OCI-LY7 (cell line): ENCODE measurements at regions not wholly inside any gene's neighbourhood (a gene's known extent, or its start where the extent isn't known, plus 50 kb on each side); places are given as distances from the start of the nearest gene placed in this dataset.

ENCODE experiments used
- BruUV-seq: library from RNA; stranded (reverse); fragments of 400-500 nt; replicated peaks from 2 replicates; lab custom pipeline; 2021; lab: Mats Ljungman, UMichigan
- CTCF ChIA-PET: fragments of 300-600 bp; sonication (Branson Sonifier 250); formaldehyde crosslinking; loops from one replicate; lab custom pipeline; 2022; ENCODE audit warnings: antibody characterized with exemption; ENCODE audit not compliant: unreplicated experiment; lab: Charles Lee
- POLR2A ChIA-PET: fragments of 300-600 bp; sonication (Branson Sonifier 250); formaldehyde crosslinking; loops from one replicate; lab custom pipeline; 2022; ENCODE audit warnings: antibody characterized with exemption; lab: Charles Lee
- DNase-seq: peaks from one replicate; pipeline ENCODE4 v3.0.0-alpha.2; 2015; ENCODE audit warnings: low spot score
- H2AFZ ChIP-seq: fragments of 200-600 bp; sonication (generic), shearing (Covaris generic); 2 replicates; pipeline ENCODE4 v1.6.1; 2014; ENCODE audit warnings: mild to moderate bottlenecking, antibody characterized with exemption, low read length, moderate library complexity
- H3K27ac ChIP-seq: fragments of 200-600 bp; sonication (generic); 2 replicates; pipeline ENCODE4 v1.5.1; 2014; ENCODE audit warnings: mixed run types, low read depth, mild to moderate bottlenecking, moderate library complexity, low read length, inconsistent platforms; ENCODE audit not compliant: poor library complexity, severe bottlenecking
- H3K36me3 ChIP-seq: fragments of 200-600 bp; sonication (generic); 2 replicates; pipeline ENCODE4 v1.6.1; 2014; ENCODE audit warnings: mild to moderate bottlenecking, antibody characterized with exemption, low read length, moderate library complexity, mixed read lengths; ENCODE audit not compliant: insufficient read depth
- H3K4me1 ChIP-seq: fragments of 200-600 bp; sonication (generic); 2 replicates; pipeline ENCODE4 v1.5.1; 2014; ENCODE audit warnings: mild to moderate bottlenecking, low read length; ENCODE audit not compliant: insufficient read depth, poor library complexity, severe bottlenecking
- H3K4me2 ChIP-seq: fragments of 200-600 bp; sonication (generic); 2 replicates; pipeline ENCODE4 v1.6.1; 2014; ENCODE audit warnings: mild to moderate bottlenecking, low read length
- H3K4me3 ChIP-seq: fragments of 200-600 bp; sonication (generic); 2 replicates; pipeline ENCODE4 v1.5.1; 2014; ENCODE audit warnings: mild to moderate bottlenecking, low read depth, low read length; ENCODE audit not compliant: poor library complexity, severe bottlenecking
- H3K79me2 ChIP-seq: fragments of 200-600 bp; sonication (generic); 2 replicates; pipeline ENCODE4 v1.6.1; 2016; ENCODE audit warnings: low read depth, mild to moderate bottlenecking, low read length, moderate library complexity, mixed read lengths; ENCODE audit not compliant: insufficient read depth
- H3K9me2 ChIP-seq: fragments of 200-600 bp; sonication (generic); 2 replicates; pipeline ENCODE4 v1.6.1; 2016; ENCODE audit warnings: mild to moderate bottlenecking, low read length, mixed read lengths; ENCODE audit not compliant: insufficient read depth
- H3K9me3 ChIP-seq: fragments of 200-600 bp; sonication (generic); 2 replicates; pipeline ENCODE4 v1.6.1; 2014; ENCODE audit warnings: mild to moderate bottlenecking, mixed run types, low read length, mixed read lengths
- H4K20me1 ChIP-seq: fragments of 200-600 bp; sonication (generic); 2 replicates; pipeline ENCODE4 v1.6.1; 2014; ENCODE audit warnings: mild to moderate bottlenecking, antibody characterized with exemption, low read length, moderate library complexity, mixed read lengths; ENCODE audit not compliant: insufficient read depth
- EZH2phosphoT487 ChIP-seq: fragments of 200-600 bp; sonication (generic); IDR thresholded peaks from 2 replicates; pipeline ENCODE4 v1.6.1; 2018; ENCODE audit warnings: low read depth, borderline replicate concordance, mild to moderate bottlenecking, mixed run types, antibody characterized with exemption, low read length, moderate library complexity, mixed read lengths
- intact Hi-C: fragments of 100-400 bp; cut with micrococcal nuclease; formaldehyde crosslinking; loops from one replicate; pipeline ENCODE4 v1.10.0; 2022; ENCODE audit not compliant: unreplicated experiment
- TF ChIP-seq, protein P1 (sequence below): fragments of 200-600 bp; sonication (generic); conservative IDR thresholded peaks from 2 replicates; pipeline ENCODE4 v1.5.1; 2014; ENCODE audit warnings: mild to moderate bottlenecking, antibody characterized with exemption, low read length, moderate library complexity, mixed read lengths

DNA sequence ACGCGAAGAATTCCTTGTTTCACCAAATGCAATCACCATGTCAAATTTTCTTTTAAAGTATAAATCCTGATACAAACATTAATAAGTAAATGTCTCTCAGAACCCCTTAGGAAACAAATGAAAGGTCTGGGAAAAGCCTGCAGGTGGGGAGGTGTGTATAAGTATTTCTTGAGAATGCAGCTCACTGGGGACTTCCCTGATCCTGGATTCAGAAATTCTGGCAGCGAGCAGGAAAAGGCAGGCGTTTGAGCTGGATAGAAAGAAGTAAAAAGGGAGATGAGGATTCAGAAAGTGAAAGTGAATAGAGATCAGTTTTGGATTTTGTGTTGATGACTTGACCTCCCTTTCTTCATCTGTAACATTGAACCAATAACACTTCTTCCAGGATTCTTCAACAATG lies 68.3 kb upstream of the CTSC start:
- ChIA-PET POLR2A (interaction anchor here (0.6 kb wide), 1 partner anchor 1174 kb away, joined by 3 read pairs; no protein-coding TSS in a partner anchor), CTCF (no interaction called here)
- Histone ChIP-seq H4K20me1 (no peaks in the 10 kb centered on the region), H3K27ac (no peak overlapping the region), H3K4me2 (no peak overlapping the region), H3K4me3 (no peak overlapping the region), H3K79me2 (no peaks in the 10 kb centered on the region), H3K36me3 (no peaks in the 10 kb centered on the region), H3K4me1 (no peaks in the 10 kb centered on the region), H3K9me2 (no peaks in the 10 kb centered on the region), H3K9me3 (no peaks in the 10 kb centered on the region), H2AFZ (no peak overlapping the region)
- BruUV-seq: no TSS peak
- no peak for DNase-seq
- TF ChIP-seq, protein P1, sequence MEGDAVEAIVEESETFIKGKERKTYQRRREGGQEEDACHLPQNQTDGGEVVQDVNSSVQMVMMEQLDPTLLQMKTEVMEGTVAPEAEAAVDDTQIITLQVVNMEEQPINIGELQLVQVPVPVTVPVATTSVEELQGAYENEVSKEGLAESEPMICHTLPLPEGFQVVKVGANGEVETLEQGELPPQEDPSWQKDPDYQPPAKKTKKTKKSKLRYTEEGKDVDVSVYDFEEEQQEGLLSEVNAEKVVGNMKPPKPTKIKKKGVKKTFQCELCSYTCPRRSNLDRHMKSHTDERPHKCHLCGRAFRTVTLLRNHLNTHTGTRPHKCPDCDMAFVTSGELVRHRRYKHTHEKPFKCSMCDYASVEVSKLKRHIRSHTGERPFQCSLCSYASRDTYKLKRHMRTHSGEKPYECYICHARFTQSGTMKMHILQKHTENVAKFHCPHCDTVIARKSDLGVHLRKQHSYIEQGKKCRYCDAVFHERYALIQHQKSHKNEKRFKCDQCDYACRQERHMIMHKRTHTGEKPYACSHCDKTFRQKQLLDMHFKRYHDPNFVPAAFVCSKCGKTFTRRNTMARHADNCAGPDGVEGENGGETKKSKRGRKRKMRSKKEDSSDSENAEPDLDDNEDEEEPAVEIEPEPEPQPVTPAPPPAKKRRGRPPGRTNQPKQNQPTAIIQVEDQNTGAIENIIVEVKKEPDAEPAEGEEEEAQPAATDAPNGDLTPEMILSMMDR: no peak
- no peak for TF ChIP-seq EZH2phosphoT487
- intact Hi-C loops: no loop called here

DNA sequence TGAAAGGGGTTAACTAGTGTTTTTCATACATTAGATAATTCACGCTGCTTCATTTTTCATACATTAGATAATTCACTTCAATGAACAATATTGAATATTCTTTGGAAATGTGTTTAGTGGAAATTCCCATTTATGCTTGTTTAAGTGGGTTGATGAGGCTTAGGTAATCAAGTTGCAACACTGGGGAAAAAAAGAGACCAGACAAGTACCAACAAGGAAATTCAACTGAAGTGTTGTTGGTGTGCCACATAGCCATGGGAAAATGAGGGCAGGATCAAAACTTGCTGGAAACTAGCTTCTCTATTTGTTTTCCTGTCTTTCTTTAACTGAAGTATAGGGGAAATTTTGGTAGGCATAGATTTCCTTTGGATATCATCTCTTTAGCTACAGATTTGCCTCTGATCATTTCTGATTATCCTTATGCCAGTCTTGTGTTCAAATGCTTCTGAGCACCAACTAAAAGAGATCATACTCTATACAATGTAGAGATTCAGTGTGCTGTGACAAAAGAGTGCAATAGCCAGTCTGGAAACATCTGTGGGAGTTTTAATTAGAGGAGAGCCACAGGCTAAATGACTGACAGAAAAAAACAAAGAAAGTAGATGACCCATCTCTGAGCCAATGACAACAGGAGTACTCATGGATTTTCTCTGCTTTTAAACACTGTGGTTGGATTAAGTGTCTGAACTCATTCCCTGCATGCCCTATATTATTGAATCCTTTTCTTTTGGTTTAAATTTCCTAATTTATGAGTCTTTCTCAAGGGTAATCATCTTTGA lies 67.6 kb upstream of the CTSC start:
- no peak for DNase-seq
- H3K4me1 ChIP-seq: no peaks in the 10 kb centered on the region
- H3K27ac ChIP-seq: no peak overlapping the region
- H3K9me2 ChIP-seq: no peaks in the 10 kb centered on the region
- no TSS peak for BruUV-seq
- H3K79me2 ChIP-seq: no peaks in the 10 kb centered on the region
- H3K4me2 ChIP-seq: no peak overlapping the region
- no peaks in the 10 kb centered on the region for H4K20me1 ChIP-seq
- H2AFZ ChIP-seq: no peak overlapping the region
- ChIA-PET CTCF (no interaction called here), POLR2A (interaction anchor here (0.7 kb wide), 1 partner anchor 833 kb away, joined by 3 read pairs; no protein-coding TSS in a partner anchor)
- no peak overlapping the region for H3K4me3 ChIP-seq
- intact Hi-C loops: no loop called here
- TF ChIP-seq, protein P1: no peak
- no peak for TF ChIP-seq EZH2phosphoT487
- no peaks in the 10 kb centered on the region for H3K9me3 ChIP-seq
- no peaks in the 10 kb centered on the region for H3K36me3 ChIP-seq

DNA sequence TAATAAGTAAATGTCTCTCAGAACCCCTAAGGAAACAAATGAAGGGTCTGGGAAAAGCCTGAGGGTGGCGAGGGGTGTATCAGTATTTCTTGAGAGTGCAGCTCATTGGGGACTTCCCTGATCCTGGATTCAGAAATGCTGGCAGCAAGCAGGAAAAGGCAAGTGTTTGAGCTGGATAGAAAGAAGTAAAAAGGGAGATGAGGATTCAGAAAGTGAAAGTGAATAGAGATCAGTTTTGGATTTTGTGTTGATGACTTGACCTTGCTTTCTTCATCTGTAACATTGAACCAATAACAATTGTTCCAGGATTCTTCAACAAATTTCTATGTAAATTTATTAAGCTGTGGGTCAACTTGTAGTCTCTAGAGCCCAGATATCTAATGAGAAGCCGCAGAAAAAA lies 66.9 kb upstream of the CTSC start:
- CTCF ChIA-PET: no interaction called here
- intact Hi-C loops: no loop called here
- no TSS peak for BruUV-seq
- H3K36me3 ChIP-seq: no peaks in the 10 kb centered on the region
- no peaks in the 10 kb centered on the region for H3K9me2 ChIP-seq
- H3K4me1 ChIP-seq: no peaks in the 10 kb centered on the region
- TF ChIP-seq, protein P1: no peak
- no peak for TF ChIP-seq EZH2phosphoT487
- no peaks in the 10 kb centered on the region for H4K20me1 ChIP-seq
- H3K4me3 ChIP-seq: no peak overlapping the region
- H3K27ac ChIP-seq: no peak overlapping the region
- POLR2A ChIA-PET: interaction anchor here (0.7 kb wide), 1 partner anchor 832 kb away, joined by 3 read pairs; no protein-coding TSS in a partner anchor
- H3K4me2 ChIP-seq: no peak overlapping the region
- H2AFZ ChIP-seq: no peak overlapping the region
- no peaks in the 10 kb centered on the region for H3K9me3 ChIP-seq
- DNase-seq: no peak
- no peaks in the 10 kb centered on the region for H3K79me2 ChIP-seq
